ENCODE measurements at regions not wholly inside any gene's neighbourhood (a gene's known extent, or its start where the extent isn't known, plus 50 kb on each side); places are given as distances from the start of the nearest gene placed in this dataset.
A peak's percentile ranks its signal among the peaks of the same experiment; 100 is the strongest.
"Not testable (repeated sequence)": the region's sequence is repeated elsewhere in the genome, so short reads cannot be mapped to it uniquely, and the experiment has no call there.

- no peak for DNase-seq
These were observed 818.6 kb downstream of the EPHA4 start for GRCh38 chr2:220753486-220753885.

- DNase-seq, result no peak
These were observed 815.5 kb downstream of the EPHA4 start for GRCh38 chr2:220756653-220757052.

GRCh38 chr2:220758376-220758775 is 813.7 kb downstream of the EPHA4 start:
- not testable (repeated sequence) for DNase-seq

GRCh38 chr2:220764171-220764570 is 807.9 kb downstream of the EPHA4 start:
- no peak for DNase-seq

- no peak for DNase-seq
These were observed 804.4 kb downstream of the EPHA4 start for GRCh38 chr2:220767591-220768255.

- DNase-seq, result no peak
These were observed 796.1 kb downstream of the EPHA4 start for GRCh38 chr2:220775856-220776488.

- DNase-seq, result not testable (repeated sequence)
These were observed 793.0 kb downstream of the EPHA4 start for GRCh38 chr2:220779076-220779475.

GRCh38 chr2:220779511-220779910 is 792.6 kb downstream of the EPHA4 start:
- no peak for DNase-seq

GRCh38 chr2:220779931-220780330 is 792.2 kb downstream of the EPHA4 start:
- DNase-seq, result no peak

- DNase-seq, result no peak
These were observed 790.4 kb downstream of the EPHA4 start for GRCh38 chr2:220781622-220782241.

- DNase-seq, result no peak
These were observed 789.4 kb downstream of the EPHA4 start for GRCh38 chr2:220782609-220783113.

GRCh38 chr2:220783671-220784070 is 788.4 kb downstream of the EPHA4 start:
- no peak for DNase-seq

- peak; percentile 72 for DNase-seq
These were observed 786.9 kb downstream of the EPHA4 start for GRCh38 chr2:220785178-220785577.

- no peak for DNase-seq
These were observed 785.9 kb downstream of the EPHA4 start for GRCh38 chr2:220786216-220786615.

- no peak for DNase-seq
These were observed 784.9 kb downstream of the EPHA4 start for GRCh38 chr2:220787251-220787650.

- DNase-seq, result no peak
These were observed 782.1 kb downstream of the EPHA4 start for GRCh38 chr2:220789961-220790360.

GRCh38 chr2:220795705-220796104 is 776.4 kb downstream of the EPHA4 start:
- DNase-seq, result no peak

- DNase-seq, result no peak
These were observed 761.0 kb downstream of the EPHA4 start for GRCh38 chr2:220811115-220811514.

- DNase-seq, result no peak
These were observed 760.0 kb downstream of the EPHA4 start for GRCh38 chr2:220811952-220812570.

GRCh38 chr2:220814441-220814840 is 757.7 kb downstream of the EPHA4 start:
- DNase-seq, result no peak

GRCh38 chr2:220815698-220816097 is 756.4 kb downstream of the EPHA4 start:
- no peak for DNase-seq

GRCh38 chr2:220821683-220822082 is 750.4 kb downstream of the EPHA4 start:
- no peak for DNase-seq

GRCh38 chr2:220823590-220823989 is 748.5 kb downstream of the EPHA4 start:
- DNase-seq, result not testable (repeated sequence)

GRCh38 chr2:220833446-220833845 is 738.7 kb downstream of the EPHA4 start:
- DNase-seq, result no peak
